Left colon (tissue), 2 donors: ENCODE measurements at regions not wholly inside any gene's neighbourhood (a gene's known extent, or its start where the extent isn't known, plus 50 kb on each side); places are given as distances from the start of the nearest gene placed in this dataset.
A peak's percentile ranks its signal among the peaks of the same experiment; 100 is the strongest.
"Not testable (repeated sequence)": the region's sequence is repeated elsewhere in the genome, so short reads cannot be mapped to it uniquely, and the experiment has no call there.

Source experiments
- ATAC-seq: fragments of 200-7000 bp; cut with Tn5 transposase; one replicate; pipeline ENCODE4 v1.9.1; 2020; ENCODE audit warnings: mild to moderate bottlenecking, moderate library complexity
- DNase-seq, 2 donors: peaks; one replicate each; pipeline ENCODE4 v3.0.0-alpha.2; 2020
- intact Hi-C, 2 donors: fragments of 100-400 bp; cut with DNase I in 1 of 2; cut with micrococcal nuclease in 1 of 2; formaldehyde crosslinking; loops; one replicate each; pipeline versions ENCODE4 v1.11.2 to v1.14.0; 2022; cut with DNase I, micrococcal nuclease
- donor health status: DM: no; HTN: no; CAD: no.
- donor health status: DM: yes; HTN: yes; CAD: no.

DNA sequence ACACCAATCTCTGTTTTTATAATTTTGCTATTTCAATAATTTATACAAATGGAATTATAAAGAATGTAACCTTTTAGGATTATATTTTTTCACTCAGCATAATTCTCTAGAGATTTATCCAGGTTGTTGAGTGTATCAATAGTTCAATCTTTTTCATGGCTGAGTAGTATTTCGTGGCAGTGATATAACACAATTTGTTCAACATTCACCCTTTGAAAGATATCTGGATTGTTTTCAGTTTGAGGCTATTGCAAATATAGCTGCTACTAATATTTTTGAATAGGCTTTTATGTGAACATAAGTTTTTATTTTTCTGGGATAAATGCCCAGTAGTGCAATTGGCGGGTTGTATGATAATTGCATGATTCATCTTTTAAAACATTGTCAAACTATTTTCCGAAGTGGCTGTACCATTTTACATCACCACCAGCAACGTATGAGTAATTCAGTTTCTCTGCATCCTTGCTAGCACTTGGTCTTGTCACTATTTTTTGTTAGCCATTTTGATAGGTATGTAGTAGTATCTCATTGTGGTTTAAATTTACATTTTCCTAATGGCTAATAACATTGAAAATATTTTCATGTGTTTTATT, 55.6 kb upstream of the ABCD3 start:
- intact Hi-C loops: no loop called here
- DNase-seq: no peak
- no peak for ATAC-seq

DNA sequence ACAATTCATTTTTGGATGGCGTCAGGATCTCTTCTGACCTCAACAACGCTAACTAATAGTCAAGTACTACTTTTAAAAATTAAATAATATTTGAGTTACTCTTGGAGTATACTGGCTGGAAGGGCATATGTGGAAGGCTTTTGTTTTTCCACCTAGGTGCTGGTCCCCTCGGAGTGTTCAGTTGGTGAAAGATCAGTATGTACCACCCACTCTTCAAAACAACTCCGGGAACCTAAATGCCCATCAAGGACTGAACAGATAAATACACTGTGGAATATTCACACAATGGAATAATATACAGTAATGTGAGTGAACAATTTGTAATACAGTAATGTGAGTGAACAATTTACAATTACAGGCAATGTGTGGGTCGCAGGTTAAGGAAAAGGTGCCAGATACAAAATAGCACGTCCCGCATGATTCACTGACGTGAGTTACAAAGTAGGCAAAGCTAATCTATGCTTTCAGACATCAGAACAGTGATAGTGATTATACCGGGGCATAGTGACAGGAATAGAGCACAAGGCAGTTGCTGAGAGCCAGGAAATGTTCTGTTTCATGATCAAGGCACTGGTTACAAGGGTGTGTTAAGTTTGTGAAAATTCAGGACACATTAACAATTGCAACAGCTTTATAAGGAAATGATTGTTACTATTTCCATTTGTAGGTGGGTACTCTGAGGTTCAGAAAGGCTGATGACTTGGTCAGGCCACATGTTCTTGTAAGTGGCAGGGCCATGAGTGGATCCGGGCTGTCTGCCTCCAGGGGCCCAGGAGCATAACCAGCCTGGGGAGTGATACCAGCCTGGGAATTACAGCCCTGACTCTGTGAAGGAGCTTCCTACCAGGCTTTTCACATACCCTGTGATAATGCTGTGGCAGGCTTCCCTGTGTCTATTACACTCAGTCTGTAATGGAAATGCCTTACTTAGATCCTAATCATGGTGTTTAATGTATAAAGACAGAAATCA, 59.3 kb upstream of the ABCD3 start:
- intact Hi-C loops: no loop called here
- no peak for DNase-seq
- no peak for ATAC-seq

DNA sequence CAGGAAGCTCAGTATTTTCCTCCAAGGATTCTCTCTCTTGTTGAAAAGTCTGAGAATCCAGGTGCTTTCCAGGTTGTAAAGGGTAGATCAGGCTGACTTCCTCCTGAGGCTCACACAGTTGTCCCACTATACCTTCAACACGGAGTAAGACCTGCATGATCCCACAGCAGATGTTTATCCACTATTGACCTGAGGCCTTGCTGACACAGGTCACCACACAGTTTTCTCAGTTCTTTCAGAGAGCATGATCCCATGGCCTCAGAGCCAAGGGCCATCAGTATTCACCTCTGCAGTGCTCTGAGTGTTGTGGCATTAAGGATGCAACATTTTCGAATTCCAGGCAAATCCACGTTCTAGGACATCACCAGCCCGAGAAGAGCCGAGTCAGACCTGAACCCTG, 60.5 kb upstream of the ABCD3 start:
- ATAC-seq (no peak), DNase-seq (no peak)
- intact Hi-C loops: no loop called here

DNA sequence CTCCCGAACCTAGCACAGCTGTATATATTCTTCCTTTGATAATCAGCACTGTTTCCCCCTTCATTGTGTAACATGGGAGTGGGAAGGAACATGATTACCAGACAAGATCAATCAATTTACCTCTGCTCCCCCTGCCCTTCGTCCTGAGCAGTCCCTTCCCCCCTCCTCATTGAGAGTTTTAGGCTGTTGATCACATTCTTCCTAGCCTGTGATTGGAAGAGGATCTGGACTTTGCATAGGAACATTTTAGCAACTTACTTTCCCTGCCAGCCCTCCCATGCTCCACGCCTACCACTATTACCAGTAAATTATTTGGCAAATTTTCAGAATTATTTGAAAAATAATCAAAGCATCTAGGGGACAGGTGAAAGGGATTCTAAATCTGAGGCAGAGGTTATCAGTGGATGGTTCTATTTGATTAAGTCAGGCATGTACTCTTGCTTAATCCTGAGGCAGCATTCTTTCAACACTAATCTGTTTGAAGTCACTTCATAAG, 62.7 kb upstream of the ABCD3 start:
- no peak for DNase-seq
- intact Hi-C loops: no loop called here
- ATAC-seq: no peak

DNA sequence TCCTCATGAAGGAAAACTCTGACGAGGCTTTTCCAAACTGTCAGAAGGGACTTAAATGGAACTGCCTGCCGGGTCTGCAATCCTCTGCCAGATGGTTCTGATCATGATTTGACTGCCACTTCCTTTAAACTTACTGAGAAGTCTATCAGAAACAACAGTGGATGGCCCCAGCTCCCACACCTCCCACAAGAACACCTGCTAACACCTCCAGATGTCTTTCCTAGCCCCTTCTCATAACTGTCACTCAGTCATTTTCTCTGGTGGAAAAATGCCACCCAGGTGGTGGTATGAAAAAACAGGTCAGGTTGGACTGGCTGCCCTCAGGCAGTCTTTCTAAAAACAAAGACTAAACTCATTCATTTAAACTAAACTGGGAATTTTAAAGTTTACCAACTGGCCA, 66.7 kb upstream of the ABCD3 start:
- intact Hi-C loops: no loop called here
- no peak for DNase-seq
- ATAC-seq: no peak

DNA sequence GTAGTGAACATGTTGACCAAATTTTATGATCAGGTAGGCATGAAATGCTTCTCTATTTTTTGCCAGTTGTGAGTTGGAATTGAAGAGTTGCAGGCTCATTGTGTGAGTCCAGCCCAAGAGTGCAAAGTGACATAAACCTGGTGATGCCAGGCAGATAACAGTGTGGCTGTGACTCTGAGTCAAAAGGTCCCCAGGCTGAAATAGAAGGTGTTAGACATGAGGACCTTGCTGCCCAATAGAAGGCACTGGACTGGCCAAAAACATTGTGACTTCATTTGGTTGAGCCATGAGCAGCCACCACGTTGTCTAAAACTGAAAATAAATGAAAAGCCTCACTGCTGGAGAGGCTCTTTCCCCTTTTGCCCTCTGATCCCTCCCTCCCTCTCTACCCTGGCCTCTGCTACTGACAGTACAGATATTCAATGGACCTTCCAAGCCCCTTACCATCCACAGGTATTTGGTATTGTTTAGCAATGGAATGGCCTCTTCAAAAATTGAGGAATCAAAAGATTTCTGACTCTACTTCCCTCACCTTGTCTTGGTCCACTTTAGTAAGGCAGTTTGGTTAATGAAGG, 67.8 kb upstream of the ABCD3 start:
- intact Hi-C loops: no loop called here
- ATAC-seq (no peak), DNase-seq (no peak)

DNA sequence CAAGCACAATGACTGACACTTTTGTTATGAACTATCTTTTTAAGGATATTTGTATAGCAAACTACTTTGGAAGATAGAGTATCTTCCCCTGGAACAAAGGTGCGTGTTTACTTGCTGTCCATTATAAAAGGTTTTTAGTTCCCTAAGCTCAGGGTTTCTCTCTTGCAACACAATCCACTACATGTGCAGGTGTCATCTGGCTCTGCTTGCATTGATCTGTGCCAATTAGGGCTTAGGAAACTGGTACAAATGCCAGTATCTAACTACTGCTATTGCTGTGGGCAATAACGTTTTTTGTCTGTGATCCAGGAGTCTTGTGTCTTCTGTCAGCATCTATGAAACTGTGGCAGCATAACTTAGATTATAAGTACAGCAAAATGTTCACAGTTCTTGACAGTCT, 68.3 kb upstream of the ABCD3 start:
- intact Hi-C loops: no loop called here
- DNase-seq: no peak
- no peak for ATAC-seq

DNA sequence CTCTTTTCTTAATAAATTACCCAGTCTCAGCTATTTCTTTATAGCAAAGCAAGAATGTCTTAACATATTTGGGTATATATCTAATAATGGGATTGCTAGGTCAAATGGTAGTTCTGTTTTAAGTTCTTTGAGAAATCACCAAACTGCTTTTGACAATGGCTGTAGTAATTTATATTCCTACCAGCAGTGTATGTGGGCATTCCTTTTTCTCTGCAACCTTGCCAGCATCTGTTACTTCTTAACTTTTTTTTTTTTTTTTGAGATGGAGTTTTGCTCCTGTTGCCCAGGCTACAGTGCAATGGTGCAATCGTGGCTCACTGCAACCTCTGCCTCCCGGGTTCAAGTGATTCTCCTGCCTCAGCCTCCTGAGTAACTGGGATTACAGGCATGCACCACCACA, 69.8 kb upstream of the ABCD3 start:
- ATAC-seq, DNase-seq, intact Hi-C loops: not testable (repeated sequence)

DNA sequence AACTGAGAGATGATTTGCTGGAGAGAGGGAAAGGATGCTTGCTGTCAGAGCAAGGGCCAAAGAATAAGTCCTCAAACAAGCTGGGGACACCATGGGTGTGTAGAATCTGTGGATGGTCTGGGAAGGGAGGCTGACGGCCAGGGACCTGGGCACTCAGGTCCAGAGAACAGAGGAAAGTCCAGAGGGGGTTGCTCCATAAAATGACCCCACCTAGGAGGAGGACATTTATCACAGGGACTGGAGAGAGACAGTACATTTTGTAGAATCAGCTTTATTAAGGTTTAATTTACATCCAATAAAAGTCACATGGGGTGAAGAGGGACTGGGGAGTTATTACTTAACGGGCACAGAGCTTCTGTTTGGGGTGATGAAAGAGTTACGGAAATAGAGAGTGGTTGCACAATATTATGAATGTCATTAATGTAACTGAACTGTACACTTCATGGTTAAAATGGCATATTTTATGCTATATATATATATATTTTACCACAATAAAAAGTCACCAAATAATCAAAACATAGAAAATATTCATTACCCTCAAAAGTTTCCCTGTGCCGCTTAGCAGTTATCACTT, 73.0 kb upstream of the ABCD3 start:
- no peak for ATAC-seq

DNA sequence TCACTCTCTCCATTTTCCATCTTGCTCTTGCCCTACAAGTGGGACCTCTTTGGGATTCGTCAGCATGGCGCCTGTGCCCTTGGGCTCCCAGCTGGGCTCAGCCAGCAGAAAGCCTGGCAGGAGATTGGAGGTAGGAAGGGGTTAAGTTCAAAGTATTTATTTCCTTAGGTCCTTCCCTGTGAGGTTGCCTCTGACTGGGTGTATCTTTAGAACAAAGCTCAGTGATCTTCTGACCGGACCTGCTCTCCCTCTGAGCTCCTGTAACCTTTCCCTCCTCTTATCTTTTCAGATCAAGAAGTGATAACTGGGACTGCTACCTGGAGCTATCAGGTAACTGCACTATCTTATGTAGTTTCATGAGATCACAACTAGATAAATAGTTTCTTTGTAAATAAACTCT, 75.8 kb upstream of the ABCD3 start:
- intact Hi-C loops: no loop called here
- peak; percentile 83 for ATAC-seq
- DNase-seq: no peak

More for the DNA sequence above, 73.0 kb upstream of the ABCD3 start:
- intact Hi-C loops: no loop called here
- DNase-seq: no peak

DNA sequence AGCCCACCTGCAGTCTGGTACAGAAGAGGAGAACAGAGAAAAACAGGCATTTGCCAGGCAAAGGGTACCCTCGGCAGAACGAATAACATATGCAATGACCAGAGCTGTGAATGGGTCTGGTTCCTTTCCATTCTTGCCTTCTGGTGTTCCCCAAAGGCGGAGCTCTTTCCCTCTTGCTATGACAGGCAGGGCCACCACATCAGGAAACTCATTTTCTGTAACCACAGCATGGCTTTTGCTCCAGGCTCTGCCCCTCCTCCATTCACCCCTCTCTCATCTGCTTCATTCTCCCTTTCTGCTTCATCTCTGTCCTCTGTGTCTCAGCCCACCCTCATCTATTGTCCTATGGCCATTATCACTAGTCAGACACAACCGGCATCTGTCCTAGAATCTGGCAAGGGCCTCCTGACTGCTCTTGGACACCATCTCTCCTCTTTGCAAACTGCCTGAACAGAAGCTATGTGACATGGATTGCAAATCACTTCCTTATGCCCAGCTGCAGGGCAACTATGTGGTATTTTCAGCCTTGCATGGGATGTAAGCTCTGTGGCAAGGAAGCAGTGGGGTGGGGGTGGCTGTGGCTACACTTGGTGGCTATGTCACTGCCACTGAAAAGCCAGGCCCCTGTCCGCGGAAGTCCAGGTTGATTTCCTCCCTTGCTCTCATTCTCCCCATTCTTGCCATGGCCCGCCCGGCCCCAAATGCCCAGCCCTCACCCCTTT, 78.8 kb upstream of the ABCD3 start:
- intact Hi-C loops: loop anchor here (5.0 to 10.0 kb wide), 3 partner anchors 277 to 295 kb away; no protein-coding TSS in a partner anchor
- DNase-seq: no peak
- ATAC-seq: no peak

DNA sequence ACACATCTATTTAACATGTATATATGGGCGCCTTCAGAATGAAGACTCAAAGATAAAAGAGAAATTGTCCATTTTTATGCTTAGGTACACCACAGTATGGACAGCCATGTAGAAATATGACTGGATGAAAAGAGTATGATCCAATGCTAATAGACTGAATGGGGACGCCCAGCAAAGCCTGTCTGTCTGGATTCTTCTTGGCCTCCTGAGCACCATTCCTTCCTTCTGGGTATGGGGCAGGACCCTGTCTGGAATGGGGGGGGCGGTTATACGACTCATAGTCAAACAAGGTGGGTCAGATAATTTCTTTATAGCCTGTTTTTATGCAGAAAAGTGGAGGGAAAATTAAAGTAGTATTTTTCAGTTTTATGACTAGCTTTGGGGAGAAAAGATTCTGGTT, 81.2 kb upstream of the ABCD3 start:
- intact Hi-C loops: loop anchor here (5.0 to 10.0 kb wide), 3 partner anchors 275 to 292 kb away; no protein-coding TSS in a partner anchor
- no peak for ATAC-seq
- DNase-seq: no peak

DNA sequence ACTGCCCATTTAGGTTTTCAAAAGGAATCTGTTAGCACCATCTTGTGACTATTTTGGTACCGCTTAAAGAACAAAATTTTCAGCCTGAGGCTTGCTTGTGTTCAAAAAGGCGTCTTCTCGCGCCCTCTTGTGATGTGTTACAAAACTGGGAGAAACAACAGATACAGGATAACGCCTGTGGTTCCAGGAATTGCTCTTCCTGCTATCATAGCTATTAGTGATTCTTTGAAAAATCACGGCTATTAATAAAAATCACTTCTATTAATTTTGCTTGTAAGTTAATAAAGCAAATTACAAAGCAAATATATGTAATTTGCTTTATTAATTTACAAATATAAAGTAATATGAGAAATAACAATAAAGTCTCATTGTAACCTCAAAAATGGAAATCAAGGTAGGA, 82.2 kb upstream of the ABCD3 start:
- peak; percentile 68 to 69 for DNase-seq
- peak; percentile 98 for ATAC-seq
- intact Hi-C loops: loop anchor here (5.0 to 10.0 kb wide), 3 partner anchors 274 to 291 kb away; no protein-coding TSS in a partner anchor

DNA sequence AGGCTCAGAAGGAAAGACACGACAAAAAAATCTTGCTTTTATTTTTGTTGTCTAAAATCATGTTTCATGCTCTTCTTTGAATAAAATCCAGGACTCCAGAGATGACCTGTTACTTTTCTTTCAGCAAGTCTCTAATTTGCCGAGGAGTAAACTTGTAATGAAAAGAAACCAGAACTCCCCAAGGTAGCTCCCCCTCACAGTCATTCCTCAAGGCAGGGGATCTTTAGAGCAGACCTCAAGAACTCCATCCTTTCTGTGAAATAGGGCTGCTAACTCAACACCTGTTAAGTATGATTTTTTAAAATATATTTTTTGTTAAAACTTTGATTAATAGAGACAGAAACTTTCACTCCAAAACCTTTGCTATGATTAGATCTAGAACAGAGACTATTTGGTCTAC, 82.7 kb upstream of the ABCD3 start:
- intact Hi-C loops: loop anchor here (5.0 to 10.0 kb wide), 3 partner anchors 273 to 291 kb away; no protein-coding TSS in a partner anchor
- DNase-seq (no peak), ATAC-seq (no peak)

DNA sequence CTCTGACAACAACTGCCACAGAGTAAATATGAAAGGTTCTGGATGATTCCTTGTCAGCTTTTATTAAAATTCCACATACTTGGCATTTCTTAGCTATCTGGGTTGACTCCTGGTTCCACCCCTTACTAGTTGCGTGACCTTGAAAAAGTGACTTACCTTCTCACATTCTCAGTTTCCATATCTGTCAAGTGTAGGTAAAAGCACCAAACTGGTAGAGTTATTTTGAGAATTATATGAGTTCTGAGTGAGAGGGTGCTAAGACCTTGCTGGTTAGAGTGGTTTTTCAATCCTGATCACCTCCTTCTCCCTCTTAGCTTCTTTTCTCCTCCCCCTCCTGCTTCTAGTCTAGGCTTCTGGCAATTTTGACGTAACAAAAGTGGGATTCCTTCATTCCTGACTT, 83.4 kb upstream of the ABCD3 start:
- no peak for ATAC-seq
- DNase-seq: no peak
- intact Hi-C loops: loop anchor here (5.0 to 10.0 kb wide), 3 partner anchors 272 to 290 kb away; no protein-coding TSS in a partner anchor

DNA sequence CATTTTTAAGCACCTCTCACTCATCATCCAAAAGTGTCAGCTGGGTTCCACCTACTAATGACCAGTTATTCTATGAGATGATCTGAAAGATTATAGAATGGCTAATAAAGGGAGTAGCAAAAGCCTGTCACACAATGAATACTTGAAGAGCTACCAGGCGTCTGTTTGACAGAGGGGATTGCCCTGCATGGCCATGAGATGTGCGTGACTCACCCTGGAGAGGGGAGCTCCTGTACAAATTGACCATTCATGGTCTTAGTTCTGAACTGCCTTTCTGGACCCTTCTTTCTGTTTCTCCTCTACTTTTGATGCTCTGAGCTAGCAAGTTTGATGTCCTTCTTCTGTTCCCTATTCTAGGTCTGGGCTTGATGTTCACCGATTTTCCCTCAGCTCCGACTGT, 85.2 kb upstream of the ABCD3 start:
- no peak for DNase-seq
- no peak for ATAC-seq
- intact Hi-C loops: loop anchor here in 1 of 2 donors (10.0 kb wide), 1 partner anchor 288 kb away; no protein-coding TSS in a partner anchor

DNA sequence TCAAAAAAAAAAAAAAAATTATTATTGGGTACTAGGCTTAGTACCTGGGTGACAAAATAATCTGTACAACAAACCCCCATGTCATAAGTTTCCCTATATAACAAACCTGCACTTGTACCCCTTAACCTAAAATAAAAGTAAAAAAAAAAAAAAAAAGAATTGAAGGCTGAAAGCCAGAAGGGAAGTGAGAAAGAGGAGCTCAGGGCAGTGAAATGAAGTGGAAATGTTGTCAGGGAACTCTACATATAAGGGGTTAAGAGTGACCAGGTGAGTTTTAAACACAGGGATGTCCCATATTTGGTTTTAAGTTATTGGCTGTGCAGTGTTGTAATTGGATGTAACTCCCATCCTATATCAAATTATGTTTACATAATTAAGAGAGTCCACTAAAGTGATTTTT, 85.7 kb upstream of the ABCD3 start:
- intact Hi-C loops: loop anchor here in 1 of 2 donors (10.0 kb wide), 1 partner anchor 288 kb away; no protein-coding TSS in a partner anchor
- ATAC-seq (no peak), DNase-seq (no peak)

DNA sequence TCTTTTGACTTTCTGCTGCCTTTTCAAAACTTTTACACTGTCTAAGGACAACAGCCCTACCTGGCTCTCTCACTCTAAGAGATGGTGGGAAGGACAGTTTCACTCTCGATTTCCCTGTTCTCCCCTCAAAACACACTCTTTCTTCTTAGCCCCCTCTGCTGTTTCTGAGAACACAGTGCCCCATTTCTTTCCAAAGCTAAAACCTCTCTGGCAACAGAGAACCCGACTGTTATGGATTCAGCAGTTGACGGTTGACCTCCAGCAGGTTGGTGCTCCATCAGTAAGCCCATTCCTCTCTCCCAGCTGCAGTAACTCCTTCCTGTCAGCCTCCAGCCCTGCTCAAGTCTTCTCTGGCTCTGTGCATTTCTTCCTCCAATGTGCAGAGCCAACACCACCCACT, 88.2 kb upstream of the ABCD3 start:
- DNase-seq (no peak), ATAC-seq (no peak)
- intact Hi-C loops: loop anchor here (10.0 kb wide), 2 partner anchors 85 to 285 kb away; no protein-coding TSS in a partner anchor
